IPS-20b (cell line): ENCODE measurements at regions not wholly inside any gene's neighbourhood (a gene's known extent, or its start where the extent isn't known, plus 50 kb on each side); places are given as distances from the start of the nearest gene placed in this dataset.

ENCODE experiments used
- H3K27ac ChIP-seq: one replicate; pipeline ENCODE4 v1.5.1; 2013; ENCODE audit warnings: low read length
- H3K27me3 ChIP-seq: 2 replicates; pipeline ENCODE4 v1.6.1; 2013; ENCODE audit warnings: mild to moderate bottlenecking, low read length, inconsistent platforms; ENCODE audit not compliant: insufficient read depth
- H3K36me3 ChIP-seq: 2 replicates; pipeline ENCODE4 v1.6.1; 2013; ENCODE audit warnings: low read depth, mild to moderate bottlenecking, inconsistent platforms, low read length, moderate library complexity; ENCODE audit not compliant: insufficient read depth
- H3K4me1 ChIP-seq: 2 replicates; pipeline ENCODE4 v1.6.1; 2013; ENCODE audit warnings: mild to moderate bottlenecking, control low read depth, inconsistent platforms, low read length, moderate library complexity; ENCODE audit not compliant: insufficient read depth
- H3K4me3 ChIP-seq: 2 replicates; pipeline ENCODE4 v1.5.1; 2013; ENCODE audit warnings: mild to moderate bottlenecking, low read length, inconsistent platforms
- H3K9ac ChIP-seq: 2 replicates; pipeline ENCODE4 v1.6.1; 2013; ENCODE audit warnings: low read depth, mild to moderate bottlenecking, inconsistent platforms, low read length, moderate library complexity
- H3K9me3 ChIP-seq: 2 replicates; pipeline ENCODE4 v1.6.1; 2013; ENCODE audit warnings: mild to moderate bottlenecking, low read depth, low read length, inconsistent platforms; ENCODE audit not compliant: insufficient read depth

DNA sequence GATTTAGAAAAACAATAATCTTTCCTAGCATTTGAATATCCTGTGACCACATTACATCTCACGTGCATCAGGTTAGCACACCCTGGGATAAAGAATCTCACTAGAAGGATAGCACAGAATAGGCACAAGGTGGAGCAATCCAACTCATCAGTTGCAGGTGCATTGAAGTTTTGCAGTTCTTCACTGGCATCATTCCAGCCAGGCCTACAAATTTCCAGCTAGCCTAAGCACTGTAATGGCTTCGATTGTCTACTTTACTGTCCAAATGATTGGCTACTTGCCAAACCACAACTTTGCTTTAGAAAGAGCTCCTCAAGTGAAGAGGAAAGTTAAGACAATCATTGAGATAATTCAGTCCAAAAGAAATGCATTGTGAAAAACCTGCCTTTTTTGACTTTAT is 89.5 kb downstream of the SPRY2 start:
- no peaks in the 10 kb centered on the region for H3K9me3 ChIP-seq
- H3K4me1 ChIP-seq, result no peaks in the 10 kb centered on the region
- H3K36me3 ChIP-seq, result no peaks in the 10 kb centered on the region
- no peak overlapping the region for H3K27ac ChIP-seq
- no peaks in the 10 kb centered on the region for H3K27me3 ChIP-seq
- H3K4me3 ChIP-seq, result no peak overlapping the region
- no peak overlapping the region for H3K9ac ChIP-seq

DNA sequence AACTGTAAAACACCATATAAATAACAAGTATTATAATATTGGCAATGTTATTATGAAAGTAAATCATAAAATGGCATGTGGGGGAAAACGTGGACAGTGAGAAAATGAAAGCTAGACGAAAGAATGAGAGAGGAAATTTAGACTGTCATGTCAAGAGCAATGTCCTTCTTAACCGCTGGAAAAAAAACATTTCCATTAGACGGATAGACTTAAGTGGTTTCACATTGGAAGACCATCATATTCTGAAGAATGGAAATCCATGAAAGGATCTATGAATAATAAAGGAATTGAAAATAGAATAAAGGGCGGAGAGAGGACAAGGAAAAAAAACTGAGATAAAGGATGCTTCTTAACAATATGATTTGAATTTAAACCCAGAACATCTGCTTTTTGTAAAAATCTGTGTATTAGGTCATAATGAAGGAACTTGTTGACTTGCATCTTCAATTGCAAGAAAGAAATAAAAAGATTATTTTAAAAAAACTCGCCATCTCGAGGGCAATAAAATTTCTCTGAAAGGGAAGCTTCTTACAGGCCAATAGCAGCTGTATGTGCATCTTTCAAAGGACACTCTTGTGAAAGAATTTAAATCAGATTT is 90.6 kb downstream of the SPRY2 start:
- no peak overlapping the region for H3K4me3 ChIP-seq
- H3K9me3 ChIP-seq, result no peaks in the 10 kb centered on the region
- no peak overlapping the region for H3K27ac ChIP-seq
- no peaks in the 10 kb centered on the region for H3K27me3 ChIP-seq
- no peaks in the 10 kb centered on the region for H3K36me3 ChIP-seq
- no peak overlapping the region for H3K9ac ChIP-seq
- H3K4me1 ChIP-seq, result 0 out of 2 replicates have a peak, but pooled peaks cover under 1% of the 10 kb centered on the region

GRCh38 chr13:80249516-80250212 is 91.3 kb downstream of the SPRY2 start:
- no peak overlapping the region for H3K9ac ChIP-seq
- no peak overlapping the region for H3K4me3 ChIP-seq
- H3K36me3 ChIP-seq, result no peaks in the 10 kb centered on the region

DNA sequence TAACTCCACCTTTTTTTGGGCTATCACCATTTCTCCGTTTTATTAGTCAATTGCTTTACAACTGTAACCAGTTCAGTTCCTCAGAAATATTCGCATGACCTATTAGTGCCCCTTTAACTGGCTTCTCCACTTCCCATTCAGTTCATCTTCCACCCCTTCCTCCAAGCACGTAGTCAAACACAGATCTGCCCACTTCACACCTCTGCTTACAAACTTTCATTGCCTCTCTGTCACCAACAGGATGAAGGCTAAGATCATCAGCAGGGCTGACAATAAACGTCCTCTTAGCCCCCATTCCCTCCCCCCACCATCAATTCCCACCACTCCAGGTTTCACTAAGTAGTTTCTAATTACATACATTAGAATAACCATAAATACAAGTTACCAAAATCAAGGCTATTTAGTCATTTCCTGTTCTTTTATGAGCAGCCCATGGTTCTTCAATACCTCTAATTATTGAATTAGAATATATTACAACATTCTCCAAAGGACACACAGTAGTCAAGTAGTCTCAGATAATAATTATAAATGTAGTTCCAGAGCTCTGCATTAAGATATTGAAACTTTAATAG is 95.7 kb downstream of the SPRY2 start:
- Histone ChIP-seq H3K4me3 (no peak overlapping the region), H3K36me3 (no peaks in the 10 kb centered on the region), H3K4me1 (0 out of 2 replicates have a peak, but pooled peaks cover 3% of the 10 kb centered on the region), H3K9ac (no peak overlapping the region), H3K9me3 (no peaks in the 10 kb centered on the region), H3K27ac (no peak overlapping the region), H3K27me3 (no peaks in the 10 kb centered on the region)

More at GRCh38 chr13:80249516-80250212, 91.3 kb downstream of the SPRY2 start:
- Histone ChIP-seq H3K9me3 (no peaks in the 10 kb centered on the region), H3K27me3 (no peaks in the 10 kb centered on the region), H3K4me1 (0 out of 2 replicates have a peak, but pooled peaks cover 3% of the 10 kb centered on the region), H3K27ac (no peak overlapping the region)

GRCh38 chr13:80244574-80244973 is 96.4 kb downstream of the SPRY2 start:
- no peaks in the 10 kb centered on the region for H3K36me3 ChIP-seq
- H3K27me3 ChIP-seq, result no peaks in the 10 kb centered on the region

DNA sequence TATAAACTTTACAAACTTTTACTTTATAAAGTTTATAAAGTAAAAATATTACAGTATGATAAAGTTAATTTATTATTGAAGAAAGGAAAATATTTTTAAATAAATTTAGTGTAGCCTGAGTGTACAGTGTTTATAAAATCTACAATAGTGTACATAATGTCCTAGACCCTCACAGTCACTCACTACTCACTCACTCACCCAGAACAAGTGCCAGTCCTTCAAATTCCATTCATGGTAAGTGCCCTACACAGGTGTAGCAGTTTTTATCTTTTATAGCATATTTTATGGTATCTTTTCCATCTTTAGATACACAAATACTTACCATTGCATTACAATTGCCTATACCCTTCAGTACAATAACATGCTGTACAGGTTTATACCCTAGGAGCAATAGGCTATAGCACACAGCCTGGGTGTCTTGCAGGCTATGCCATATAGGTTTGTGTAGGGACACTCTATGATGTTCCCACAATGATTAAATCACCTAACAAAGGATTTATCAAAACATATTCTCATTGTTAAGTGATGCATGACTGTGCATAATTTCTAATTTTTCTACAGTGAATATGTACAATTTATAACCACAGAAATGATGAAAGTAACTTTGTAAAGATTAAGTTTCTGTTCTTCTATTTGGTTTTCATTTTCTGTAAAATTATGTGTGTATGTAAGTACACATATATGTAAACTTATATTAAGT is 98.0 kb downstream of the SPRY2 start:
- Histone ChIP-seq H3K4me1 (0 out of 2 replicates have a peak, but pooled peaks cover 3% of the 10 kb centered on the region), H3K9ac (no peak overlapping the region), H3K27ac (no peak overlapping the region), H3K9me3 (no peaks in the 10 kb centered on the region), H3K27me3 (no peaks in the 10 kb centered on the region), H3K36me3 (no peaks in the 10 kb centered on the region), H3K4me3 (no peak overlapping the region)

More at GRCh38 chr13:80244574-80244973, 96.4 kb downstream of the SPRY2 start:
- Histone ChIP-seq H3K9ac (no peak overlapping the region), H3K9me3 (no peaks in the 10 kb centered on the region), H3K4me1 (0 out of 2 replicates have a peak, but pooled peaks cover 3% of the 10 kb centered on the region), H3K27ac (no peak overlapping the region), H3K4me3 (no peak overlapping the region)

GRCh38 chr13:80239571-80240255 is 101.2 kb downstream of the SPRY2 start:
- no peak overlapping the region for H3K9ac ChIP-seq
- no peaks in the 10 kb centered on the region for H3K27me3 ChIP-seq
- H3K4me3 ChIP-seq, result no peak overlapping the region
- peaks cover 9% of the 10 kb centered on the region for H3K4me1 ChIP-seq
- H3K27ac ChIP-seq, result no peak overlapping the region
- H3K9me3 ChIP-seq, result no peaks in the 10 kb centered on the region
- H3K36me3 ChIP-seq, result no peaks in the 10 kb centered on the region

DNA sequence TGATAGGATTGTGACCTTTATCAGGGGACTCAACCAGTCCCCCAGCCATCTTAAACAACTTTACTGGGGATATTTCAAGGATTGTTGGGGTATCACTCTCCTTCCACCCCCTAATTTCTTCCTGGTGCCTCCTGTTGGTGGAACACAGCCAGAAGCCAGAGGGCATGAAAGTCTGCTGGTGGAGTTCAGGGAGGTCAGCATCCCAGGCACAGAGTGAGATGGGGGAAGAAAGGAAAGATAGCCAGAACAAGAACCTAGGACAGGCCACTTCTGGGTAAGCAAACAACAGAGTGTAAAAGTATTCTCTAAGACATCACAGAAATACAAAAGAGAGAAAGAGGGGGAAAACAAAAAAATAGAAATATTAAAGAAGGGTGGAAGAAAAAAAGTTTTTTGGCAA is 101.8 kb downstream of the SPRY2 start:
- no peak overlapping the region for H3K4me3 ChIP-seq
- no peak overlapping the region for H3K27ac ChIP-seq
- H3K4me1 ChIP-seq, result peaks cover 9% of the 10 kb centered on the region
- no peaks in the 10 kb centered on the region for H3K36me3 ChIP-seq
- H3K9ac ChIP-seq, result no peak overlapping the region
- H3K27me3 ChIP-seq, result no peaks in the 10 kb centered on the region
- no peaks in the 10 kb centered on the region for H3K9me3 ChIP-seq

DNA sequence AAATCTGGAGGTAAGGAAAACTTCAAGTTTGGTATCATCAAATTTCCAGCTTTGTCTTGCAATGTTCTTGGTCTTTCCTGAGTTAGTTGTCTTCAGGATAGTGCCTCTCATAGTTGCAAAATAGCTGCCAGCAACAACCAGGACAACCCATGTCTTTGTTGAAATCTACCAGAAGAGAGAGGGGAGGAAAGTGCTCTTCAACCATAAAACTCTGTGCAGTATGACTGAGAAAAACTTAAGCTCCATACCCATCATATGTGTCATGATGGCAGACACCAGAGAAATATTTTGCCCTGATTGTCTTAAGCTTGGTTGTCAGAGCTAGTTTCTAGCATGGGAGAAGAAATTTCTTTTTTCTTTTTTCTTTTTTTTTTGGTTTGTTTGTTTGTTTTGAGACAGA is 103.3 kb downstream of the SPRY2 start:
- H3K4me1 ChIP-seq, result peaks cover 9% of the 10 kb centered on the region
- no peak overlapping the region for H3K27ac ChIP-seq
- no peaks in the 10 kb centered on the region for H3K27me3 ChIP-seq

GRCh38 chr13:80235967-80236302 is 105.0 kb downstream of the SPRY2 start:
- Histone ChIP-seq H3K4me3 (no peak overlapping the region), H3K9ac (no peak overlapping the region), H3K27me3 (no peaks in the 10 kb centered on the region)

More for the DNA sequence above, 103.3 kb downstream of the SPRY2 start:
- Histone ChIP-seq H3K9me3 (no peaks in the 10 kb centered on the region; the same call in 1 of the 2 replicates), H3K9ac (no peak overlapping the region), H3K36me3 (no peaks in the 10 kb centered on the region), H3K4me3 (no peak overlapping the region)

More at GRCh38 chr13:80235967-80236302, 105.0 kb downstream of the SPRY2 start:
- no peaks in the 10 kb centered on the region for H3K36me3 ChIP-seq
- H3K9me3 ChIP-seq, result no peaks in the 10 kb centered on the region; the same call in 1 of the 2 replicates
- no peak overlapping the region for H3K27ac ChIP-seq
- H3K4me1 ChIP-seq, result peaks cover 9% of the 10 kb centered on the region
